HEK293 (cell line): ENCODE measurements at regions not wholly inside any gene's neighbourhood (a gene's known extent, or its start where the extent isn't known, plus 50 kb on each side); places are given as distances from the start of the nearest gene placed in this dataset.

Experiments
- CTCF ChIP-seq: fragments of 450-650 bp; formaldehyde crosslinking; IDR thresholded peaks from 2 replicates; pipeline ENCODE4 v1.5.1; 2016; ENCODE audit warnings: missing biosample characterization, missing genetic modification characterization
- ELK4 ChIP-seq: IDR thresholded peaks from 2 replicates; pipeline ENCODE4 v1.6.1; 2011; ENCODE audit warnings: mild to moderate bottlenecking, low read depth, low read length, borderline replicate concordance
- SP2 ChIP-seq: fragments of 450-650 bp; formaldehyde crosslinking; IDR thresholded peaks from 2 replicates; pipeline ENCODE4 v1.5.1; 2016; ENCODE audit warnings: missing biosample characterization, missing genetic modification characterization

DNA sequence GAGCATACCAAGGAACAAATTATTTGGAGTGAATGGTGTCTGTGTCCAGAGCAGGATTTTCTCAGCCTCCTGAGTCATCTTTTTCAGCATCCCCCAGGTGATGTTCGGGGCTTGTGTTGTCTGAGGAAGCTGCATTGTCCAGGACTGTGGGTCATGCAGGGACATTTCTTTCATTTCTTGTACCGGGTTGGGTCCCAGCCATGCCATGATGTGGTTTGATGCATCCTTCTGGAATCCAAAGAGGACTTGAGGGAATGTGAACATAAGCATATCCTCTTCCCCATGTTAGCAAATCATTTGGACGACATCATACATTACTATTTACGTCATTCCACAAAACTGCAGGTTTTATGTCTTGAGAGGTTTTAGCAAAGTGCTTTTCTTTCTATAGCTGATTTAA lies 797.8 kb downstream of the CCDC85A start:
- TF ChIP-seq ELK4 (no peak), CTCF (tag by site-specific recombination) (no peak), SP2 (tag by site-specific recombination) (no peak)
